CD4-positive, alpha-beta memory T cell (primary cell): ENCODE measurements at regions not wholly inside any gene's neighbourhood (a gene's known extent, or its start where the extent isn't known, plus 50 kb on each side); places are given as distances from the start of the nearest gene placed in this dataset.

ENCODE experiments used
- CTCF ChIA-PET: fragments of 350-600 bp; sonication (Branson Sonifier 250); formaldehyde crosslinking; loops from one replicate; lab custom pipeline; 2021; ENCODE audit warnings: inconsistent platforms; ENCODE audit not compliant: partially characterized antibody; lab: Charles Lee
- POLR2A ChIA-PET: fragments of 350-600 bp; sonication (Branson Sonifier 250); formaldehyde crosslinking; loops from one replicate; lab custom pipeline; 2021; ENCODE audit not compliant: partially characterized antibody; lab: Charles Lee
- DNase-seq, 5 donors: peaks; one replicate each; pipeline versions ENCODE4 v3.0.0 to v3.0.0-alpha.2; 2020 to 2022; ENCODE audit warnings: mixed read lengths in 1 of 5
- H3K27ac ChIP-seq: one replicate; pipeline ENCODE4 v1.7.0; 2013; ENCODE audit warnings: low read depth, low read length
- H3K27me3 ChIP-seq: 2 replicates; pipeline ENCODE4 v1.7.0; 2013; ENCODE audit warnings: mild to moderate bottlenecking, low read length, moderate library complexity; ENCODE audit not compliant: insufficient read depth
- H3K36me3 ChIP-seq: 2 replicates; pipeline ENCODE4 v1.7.0; 2013; ENCODE audit warnings: mild to moderate bottlenecking, low read length, moderate library complexity; ENCODE audit not compliant: insufficient read depth
- H3K4me1 ChIP-seq: 2 replicates; pipeline ENCODE4 v1.7.0; 2013; ENCODE audit warnings: mild to moderate bottlenecking, low read length, moderate library complexity; ENCODE audit not compliant: insufficient read depth
- H3K4me3 ChIP-seq, 2 donors: one replicate each; pipeline ENCODE4 v1.7.0; 2013; ENCODE audit warnings: low read length in 2 of 2, mild to moderate bottlenecking in 1 of 2
- H3K9me3 ChIP-seq, 2 donors: one replicate each; pipeline ENCODE4 v1.7.0; 2013; ENCODE audit warnings: low read length in 2 of 2, control low read depth in 1 of 2; ENCODE audit not compliant: control insufficient read depth in 1 of 2
- H3K27ac Mint-ChIP-seq, 7 donors: one replicate each; pipeline ENCODE4 v1.8.0; 2020 to 2021; ENCODE audit warnings: mixed read lengths in 7 of 7, mild to moderate bottlenecking in 6 of 7, inconsistent platforms in 3 of 7, moderate library complexity in 3 of 7
- H3K27me3 Mint-ChIP-seq, 2 donors: one replicate each; pipeline ENCODE4 v1.8.0; 2020 to 2021; ENCODE audit warnings: mixed read lengths in 2 of 2
- H3K36me3 Mint-ChIP-seq, 2 donors: one replicate each; pipeline ENCODE4 v1.8.0; 2020 to 2021; ENCODE audit warnings: mixed read lengths in 2 of 2, inconsistent platforms in 1 of 2, mild to moderate bottlenecking in 1 of 2
- H3K4me1 Mint-ChIP-seq, 4 donors: one replicate each; pipeline ENCODE4 v1.8.0; 2020 to 2021; ENCODE audit warnings: mixed read lengths in 4 of 4, mild to moderate bottlenecking in 1 of 4
- H3K4me3 Mint-ChIP-seq, 8 donors: one replicate each; pipeline ENCODE4 v1.8.0; 2020 to 2021; ENCODE audit warnings: mixed read lengths in 8 of 8, mild to moderate bottlenecking in 7 of 8, moderate library complexity in 6 of 8, inconsistent platforms in 3 of 8
- H3K9me3 Mint-ChIP-seq, 8 donors: one replicate each; pipeline ENCODE4 v1.8.0; 2020 to 2021; ENCODE audit warnings: mixed read lengths in 8 of 8, mild to moderate bottlenecking in 5 of 8, inconsistent platforms in 3 of 8, moderate library complexity in 1 of 8
- intact Hi-C: fragments of 100-400 bp; cut with micrococcal nuclease; formaldehyde crosslinking; loops from one replicate; pipeline ENCODE4 v1.15.1; 2023

- no peak for DNase-seq
- POLR2A ChIA-PET, result no interaction called here
- H3K4me1 Mint-ChIP-seq, result no peaks in the 10 kb centered on the region
- H3K9me3 ChIP-seq, result no peaks in the 10 kb centered on the region
- H3K9me3 Mint-ChIP-seq, result peaks cover 0 to 12% (median 8%) of the 10 kb centered on the region in 8 donors
- no peaks in the 10 kb centered on the region for H3K27me3 Mint-ChIP-seq
- no peak overlapping the region for H3K4me3 ChIP-seq
- no peaks in the 10 kb centered on the region for H3K36me3 ChIP-seq
- no peak overlapping the region for H3K27ac ChIP-seq
- H3K27ac Mint-ChIP-seq, result no peak overlapping the region
- intact Hi-C loops, result no loop called here
- no peak overlapping the region for H3K4me3 Mint-ChIP-seq
- no peaks in the 10 kb centered on the region for H3K4me1 ChIP-seq
- no peaks in the 10 kb centered on the region for H3K27me3 ChIP-seq
- CTCF ChIA-PET, result no interaction called here
- H3K36me3 Mint-ChIP-seq, result no peaks in the 10 kb centered on the region
These were observed 378.7 kb upstream of the AZI2 start for GRCh38 chr3:28727307-28727706.

GRCh38 chr3:28738425-28738824 is 389.8 kb upstream of the AZI2 start:
- no peaks in the 10 kb centered on the region for H3K36me3 Mint-ChIP-seq
- peaks cover 7 to 23% (median 9%) of the 10 kb centered on the region in 8 donors for H3K9me3 Mint-ChIP-seq
- DNase-seq, result no peak
- no peaks in the 10 kb centered on the region for H3K4me1 Mint-ChIP-seq
- H3K36me3 ChIP-seq, result no peaks in the 10 kb centered on the region
- CTCF ChIA-PET, result no interaction called here
- intact Hi-C loops, result no loop called here
- no peak overlapping the region for H3K27ac Mint-ChIP-seq
- no peak overlapping the region for H3K4me3 Mint-ChIP-seq
- POLR2A ChIA-PET, result no interaction called here
- H3K27ac ChIP-seq, result no peak overlapping the region
- H3K27me3 Mint-ChIP-seq, result no peaks in the 10 kb centered on the region
- H3K4me3 ChIP-seq, result no peak overlapping the region
- no peaks in the 10 kb centered on the region for H3K9me3 ChIP-seq
- no peaks in the 10 kb centered on the region for H3K4me1 ChIP-seq
- no peaks in the 10 kb centered on the region for H3K27me3 ChIP-seq

DNA sequence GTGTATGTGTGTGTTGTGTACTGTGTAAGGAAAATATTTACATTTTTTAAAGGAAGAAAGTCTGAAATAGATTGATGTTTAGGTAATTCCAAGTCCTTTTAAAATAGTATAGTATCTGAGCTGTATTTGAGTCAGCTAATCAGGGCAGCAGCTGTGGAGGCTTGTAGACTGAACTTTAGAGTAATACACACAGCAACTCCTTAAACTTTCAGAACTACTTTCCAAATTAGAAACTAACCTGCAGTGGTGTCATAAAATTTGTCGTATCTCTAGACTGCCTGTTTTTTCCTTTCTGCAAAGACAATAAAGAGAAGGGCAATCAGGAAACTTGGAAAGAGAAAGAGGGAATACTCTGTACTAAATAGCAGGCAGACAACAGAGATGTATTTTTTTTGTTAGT is 391.0 kb upstream of the AZI2 start:
- H3K27me3 Mint-ChIP-seq, result no peaks in the 10 kb centered on the region
- H3K27ac ChIP-seq, result no peak overlapping the region
- H3K4me3 ChIP-seq, result no peak overlapping the region
- no peak overlapping the region for H3K4me3 Mint-ChIP-seq
- ChIA-PET POLR2A (no interaction called here), CTCF (no interaction called here)
- no peak for DNase-seq
- no peaks in the 10 kb centered on the region for H3K36me3 ChIP-seq
- intact Hi-C loops, result no loop called here
- peaks cover 0 to 13% (median 4%) of the 10 kb centered on the region in 8 donors for H3K9me3 Mint-ChIP-seq
- H3K4me1 ChIP-seq, result no peaks in the 10 kb centered on the region
- no peaks in the 10 kb centered on the region for H3K27me3 ChIP-seq
- H3K36me3 Mint-ChIP-seq, result no peaks in the 10 kb centered on the region
- H3K9me3 ChIP-seq, result no peaks in the 10 kb centered on the region
- no peak overlapping the region for H3K27ac Mint-ChIP-seq
- no peaks in the 10 kb centered on the region for H3K4me1 Mint-ChIP-seq

GRCh38 chr3:28743271-28743670 is 394.6 kb upstream of the AZI2 start:
- H3K4me1 Mint-ChIP-seq, result no peaks in the 10 kb centered on the region

DNA sequence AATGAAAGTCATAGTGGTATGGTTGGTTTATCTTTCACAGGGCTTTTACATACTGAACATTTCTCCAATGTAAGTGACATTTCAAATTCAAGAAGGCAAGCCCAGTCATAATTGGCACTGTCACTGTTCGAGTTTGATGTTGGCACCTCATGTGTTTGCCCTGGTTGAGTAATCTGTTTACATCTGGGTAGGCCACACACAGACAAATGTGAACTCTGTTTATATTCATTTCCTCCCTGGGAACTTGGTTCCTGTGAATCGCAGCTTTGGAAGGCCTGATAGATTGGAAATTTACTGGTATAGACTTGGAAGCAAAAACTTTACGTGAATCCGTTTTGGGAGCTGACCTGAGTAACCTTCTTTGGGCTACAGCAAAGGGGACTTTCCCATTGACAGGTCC is 395.2 kb upstream of the AZI2 start:
- intact Hi-C loops, result no loop called here
- Mint-ChIP-seq H3K27me3 (no peaks in the 10 kb centered on the region), H3K9me3 (peaks cover 0 to 6% (median 3%) of the 10 kb centered on the region in 8 donors), H3K27ac (no peak overlapping the region), H3K4me1 (no peaks in the 10 kb centered on the region), H3K4me3 (no peak overlapping the region), H3K36me3 (no peaks in the 10 kb centered on the region)
- Histone ChIP-seq H3K27ac (no peak overlapping the region), H3K36me3 (no peaks in the 10 kb centered on the region), H3K9me3 (no peaks in the 10 kb centered on the region), H3K4me3 (no peak overlapping the region), H3K27me3 (no peaks in the 10 kb centered on the region), H3K4me1 (no peaks in the 10 kb centered on the region)
- CTCF ChIA-PET, result no interaction called here
- POLR2A ChIA-PET, result no interaction called here
- DNase-seq, result no peak

More at GRCh38 chr3:28743271-28743670, 394.6 kb upstream of the AZI2 start:
- Histone ChIP-seq H3K27ac (no peak overlapping the region), H3K4me1 (no peaks in the 10 kb centered on the region), H3K36me3 (no peaks in the 10 kb centered on the region), H3K9me3 (no peaks in the 10 kb centered on the region), H3K4me3 (no peak overlapping the region), H3K27me3 (no peaks in the 10 kb centered on the region)
- Mint-ChIP-seq H3K27me3 (no peaks in the 10 kb centered on the region), H3K36me3 (no peaks in the 10 kb centered on the region), H3K4me3 (no peak overlapping the region), H3K27ac (no peak overlapping the region), H3K9me3 (peaks cover 0 to 7% (median 3%) of the 10 kb centered on the region in 8 donors)
- DNase-seq, result no peak
- intact Hi-C loops, result no loop called here
- CTCF ChIA-PET, result no interaction called here
- POLR2A ChIA-PET, result no interaction called here

DNA sequence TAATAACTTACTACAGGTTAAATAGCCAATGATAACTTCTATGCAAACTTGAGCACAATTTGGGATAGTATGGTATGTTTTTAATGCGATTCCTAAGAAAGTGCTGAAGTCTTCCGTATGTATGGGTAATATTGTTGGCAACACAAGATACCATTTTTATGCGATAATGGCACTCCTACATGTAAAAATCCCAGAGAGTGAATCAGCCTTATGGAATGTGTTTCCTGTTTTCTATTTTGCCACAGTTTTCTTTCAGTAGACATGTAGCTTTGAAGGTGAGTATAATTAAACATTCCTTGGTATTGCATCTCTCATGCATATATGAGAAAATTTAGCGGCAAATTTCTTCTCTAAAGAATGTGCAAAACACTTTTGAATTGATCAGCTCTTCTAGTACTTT is 396.8 kb upstream of the AZI2 start:
- H3K27ac ChIP-seq, result no peak overlapping the region
- H3K27me3 ChIP-seq, result no peaks in the 10 kb centered on the region
- intact Hi-C loops, result no loop called here
- Mint-ChIP-seq H3K27ac (no peak overlapping the region), H3K4me3 (no peak overlapping the region), H3K4me1 (no peaks in the 10 kb centered on the region), H3K9me3 (peaks cover 3 to 16% (median 8%) of the 10 kb centered on the region in 8 donors), H3K27me3 (no peaks in the 10 kb centered on the region), H3K36me3 (no peaks in the 10 kb centered on the region)
- no peaks in the 10 kb centered on the region for H3K36me3 ChIP-seq
- no peak overlapping the region for H3K4me3 ChIP-seq
- no peaks in the 10 kb centered on the region for H3K9me3 ChIP-seq
- no peaks in the 10 kb centered on the region for H3K4me1 ChIP-seq
- CTCF ChIA-PET, result no interaction called here
- POLR2A ChIA-PET, result no interaction called here
- no peak for DNase-seq

DNA sequence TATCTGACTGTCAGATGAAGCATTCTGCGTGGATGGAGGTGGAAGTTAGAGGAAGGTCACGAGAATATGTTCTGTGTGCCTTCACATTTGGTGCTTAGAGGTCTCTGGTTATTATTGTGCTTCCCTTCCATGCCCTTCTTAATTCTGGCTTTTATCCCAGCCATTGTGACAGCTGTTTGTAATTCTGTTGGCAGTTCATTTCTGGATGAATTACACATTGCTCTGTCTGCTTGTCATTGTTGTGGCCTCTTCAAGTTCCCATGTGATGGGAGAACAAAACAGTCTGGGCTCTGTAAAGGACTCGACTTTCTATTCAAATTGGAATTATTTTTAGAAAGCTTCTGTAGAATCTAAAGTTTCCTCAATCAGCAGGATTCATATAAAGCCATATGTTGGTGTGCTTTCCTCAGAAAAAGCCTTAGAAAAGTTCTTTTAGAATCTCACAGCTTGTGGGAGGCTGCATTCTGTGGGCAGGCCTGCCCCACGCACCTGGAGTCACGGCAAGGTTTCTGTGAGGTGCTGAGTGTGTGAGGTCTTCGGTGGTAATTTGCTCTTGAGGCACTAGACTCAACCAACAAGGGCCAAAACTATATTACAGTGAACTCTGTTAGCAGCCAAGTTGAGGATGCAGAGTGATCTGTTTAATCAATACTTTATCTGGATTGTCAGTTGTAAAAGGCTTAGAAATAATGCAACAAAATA is 397.4 kb upstream of the AZI2 start:
- intact Hi-C loops, result no loop called here
- Histone ChIP-seq H3K36me3 (no peaks in the 10 kb centered on the region), H3K27me3 (no peaks in the 10 kb centered on the region), H3K27ac (no peak overlapping the region), H3K4me1 (no peaks in the 10 kb centered on the region), H3K9me3 (no peaks in the 10 kb centered on the region), H3K4me3 (no peak overlapping the region)
- Mint-ChIP-seq H3K9me3 (peaks cover 3 to 21% (median 13%) of the 10 kb centered on the region in 8 donors), H3K4me3 (no peak overlapping the region), H3K27me3 (no peaks in the 10 kb centered on the region), H3K27ac (no peak overlapping the region), H3K4me1 (no peaks in the 10 kb centered on the region), H3K36me3 (no peaks in the 10 kb centered on the region)
- DNase-seq, result no peak
- CTCF ChIA-PET, result no interaction called here
- POLR2A ChIA-PET, result no interaction called here
